LNCAP (cell line): ENCODE measurements at regions not wholly inside any gene's neighbourhood (a gene's known extent, or its start where the extent isn't known, plus 50 kb on each side); places are given as distances from the start of the nearest gene placed in this dataset.
A peak's percentile ranks its signal among the peaks of the same experiment; 100 is the strongest.

Experiments
- CTCF ChIP-seq: fragments of 450-650 bp; IDR thresholded peaks from 2 replicates; pipeline ENCODE4 v1.5.1; 2017; ENCODE audit warnings: mild to moderate bottlenecking

- TF ChIP-seq CTCF: peak; percentile 49; the same call in 1 of the 2 replicates
Measured at GRCh38 chr5:25858019-25858418, 1180.4 kb downstream of the CDH9 start.

- no peak for TF ChIP-seq CTCF
Measured at GRCh38 chr5:25851301-25851700, 1187.1 kb downstream of the CDH9 start.

GRCh38 chr5:25850581-25850980 lies 1187.8 kb downstream of the CDH9 start:
- no peak for TF ChIP-seq CTCF

DNA sequence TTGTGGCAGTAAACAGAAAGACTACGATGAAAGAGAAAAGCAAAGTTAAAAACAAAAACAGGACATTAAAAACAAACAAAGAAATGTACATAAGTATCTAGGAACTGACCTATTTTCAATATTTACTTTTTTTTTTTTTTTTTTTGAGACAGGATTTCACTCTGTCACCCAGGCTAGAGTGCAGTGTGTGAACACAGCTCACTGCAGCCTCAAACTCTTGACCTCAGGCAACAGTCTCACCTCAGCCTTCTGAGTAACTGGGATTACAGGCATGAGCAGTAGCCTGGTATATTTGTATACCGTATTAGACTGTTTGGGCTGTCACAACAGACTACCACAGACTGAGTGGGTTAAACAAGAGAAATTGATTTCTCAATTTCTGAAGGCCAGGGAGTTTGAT lies 1189.1 kb downstream of the CDH9 start:
- TF ChIP-seq CTCF: no peak

DNA sequence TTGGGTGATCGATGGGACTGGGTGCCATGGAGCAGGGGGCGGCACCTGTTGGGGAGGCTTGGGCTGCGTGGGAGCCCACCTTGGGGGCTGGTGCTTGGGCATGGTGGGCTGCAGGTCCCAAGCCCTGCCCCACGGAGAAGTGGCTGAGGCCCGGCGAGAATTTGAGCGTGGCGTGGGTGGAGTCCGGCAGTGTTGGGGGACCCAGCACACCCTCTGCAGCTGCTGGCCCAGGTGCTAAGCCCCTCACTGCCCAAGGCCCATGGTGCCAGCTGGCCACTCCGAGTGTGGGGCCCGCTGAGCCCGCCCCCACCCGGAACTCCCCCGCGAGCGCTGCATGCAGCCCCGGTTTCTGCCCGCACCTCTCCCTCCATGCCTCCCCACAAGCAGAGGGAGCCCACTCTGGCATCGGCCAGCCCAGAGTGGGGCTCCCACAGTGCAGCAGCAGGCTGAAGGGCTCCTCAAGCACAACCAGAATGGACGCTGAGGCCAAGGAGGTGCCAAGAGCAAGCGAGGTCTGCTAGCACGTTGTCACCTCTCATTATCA lies 1178.6 kb upstream of the CDH10 start:
- TF ChIP-seq CTCF: no peak
